GM13976 (cell line): ENCODE measurements at regions not wholly inside any gene's neighbourhood (a gene's known extent, or its start where the extent isn't known, plus 50 kb on each side); places are given as distances from the start of the nearest gene placed in this dataset.

Source experiments
- DNase-seq: peaks from one replicate; pipeline ENCODE4 v3.0.0; 2012; ENCODE audit warnings: low spot score
- CTCF ChIP-seq: IDR thresholded peaks from 2 replicates; pipeline ENCODE4 v1.5.1; 2012; ENCODE audit warnings: borderline replicate concordance, mild to moderate bottlenecking; ENCODE audit not compliant: insufficient read depth; ENCODE audit errors: extremely low read depth, missing control alignments, control extremely low read depth
- in situ Hi-C: fragments of 300-500 bp; cut with MboI; formaldehyde crosslinking; loops from one replicate; pipeline ENCODE4 v1.12.0; 2022; ENCODE audit warnings: low sequenced_read_pairs, mixed read lengths, inconsistent platforms; ENCODE audit not compliant: unreplicated experiment

GRCh38 chr13:87919956-87920355 is 248.8 kb downstream of the SLITRK5 start:
- in situ Hi-C loops = no loop called here
- no peak for TF ChIP-seq CTCF
- DNase-seq = no peak

- in situ Hi-C loops = no loop called here
Observed at GRCh38 chr13:87923753-87924152, 252.6 kb downstream of the SLITRK5 start.

GRCh38 chr13:87925006-87925405 is 253.8 kb downstream of the SLITRK5 start:
- DNase-seq = no peak
- in situ Hi-C loops = no loop called here
- no peak for TF ChIP-seq CTCF

More at GRCh38 chr13:87923753-87924152, 252.6 kb downstream of the SLITRK5 start:
- no peak for TF ChIP-seq CTCF
- DNase-seq = no peak

- in situ Hi-C loops = no loop called here
- TF ChIP-seq CTCF = no peak
- no peak for DNase-seq
Observed at GRCh38 chr13:87940776-87941175, 269.6 kb downstream of the SLITRK5 start.

GRCh38 chr13:87941226-87941625 is 270.1 kb downstream of the SLITRK5 start:
- no peak for TF ChIP-seq CTCF
- no peak for DNase-seq

GRCh38 chr13:87942205-87942604 is 271.0 kb downstream of the SLITRK5 start:
- in situ Hi-C loops = no loop called here
- no peak for DNase-seq
- no peak for TF ChIP-seq CTCF

More at GRCh38 chr13:87941226-87941625, 270.1 kb downstream of the SLITRK5 start:
- in situ Hi-C loops = no loop called here

- DNase-seq = no peak
- TF ChIP-seq CTCF = no peak
- in situ Hi-C loops = no loop called here
Observed at GRCh38 chr13:87944038-87944437, 272.9 kb downstream of the SLITRK5 start.
